NCI-H187 (cell line): ENCODE measurements at regions not wholly inside any gene's neighbourhood (a gene's known extent, or its start where the extent isn't known, plus 50 kb on each side); places are given as distances from the start of the nearest gene placed in this dataset.
"Not testable (repeated sequence)": the region's sequence is repeated elsewhere in the genome, so short reads cannot be mapped to it uniquely, and the experiment has no call there.

Source experiments
- DNase-seq, 2 experiments: peaks; one replicate each; lab custom pipeline; 2025; lab: John Stamatoyannopoulos, UW

DNA sequence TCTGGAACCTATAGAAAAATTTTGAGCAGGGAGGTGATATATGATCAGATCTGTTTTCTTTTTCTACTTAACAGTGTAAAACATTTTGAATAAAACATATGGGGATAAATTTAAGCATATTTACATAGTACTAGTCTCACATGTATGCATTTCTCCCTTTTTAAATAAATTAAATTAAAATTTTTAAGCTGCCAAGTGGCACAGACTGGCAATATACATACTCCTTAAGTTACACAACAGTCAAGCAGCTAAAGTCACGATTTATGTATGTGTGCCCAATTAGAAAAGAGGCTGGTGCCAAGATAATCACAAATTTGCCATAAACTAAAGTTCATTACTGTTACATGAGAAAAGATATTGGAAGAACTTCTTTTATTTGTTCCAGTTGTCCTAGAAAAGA lies 532.0 kb downstream of the RWDD3 start:
- DNase-seq, result no peak

DNA sequence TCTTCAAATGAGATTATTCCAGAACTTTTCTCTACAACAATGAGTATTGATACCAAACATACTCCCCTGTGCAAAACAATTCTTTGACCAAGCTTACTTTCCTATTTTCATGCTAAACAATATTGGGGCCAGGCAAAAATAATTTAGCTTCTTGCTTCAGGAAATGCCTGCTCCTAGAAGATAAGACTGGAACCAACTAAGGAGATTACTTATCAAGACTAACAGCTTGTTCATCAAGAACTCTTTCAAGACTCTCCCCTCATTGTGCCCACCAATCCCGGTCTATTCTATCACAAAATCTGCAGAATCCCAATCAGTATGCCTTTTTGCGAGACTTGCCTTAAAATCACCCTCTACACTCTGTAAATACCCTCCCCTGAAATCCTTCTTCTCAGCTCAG lies 536.6 kb downstream of the RWDD3 start:
- no peak for DNase-seq

DNA sequence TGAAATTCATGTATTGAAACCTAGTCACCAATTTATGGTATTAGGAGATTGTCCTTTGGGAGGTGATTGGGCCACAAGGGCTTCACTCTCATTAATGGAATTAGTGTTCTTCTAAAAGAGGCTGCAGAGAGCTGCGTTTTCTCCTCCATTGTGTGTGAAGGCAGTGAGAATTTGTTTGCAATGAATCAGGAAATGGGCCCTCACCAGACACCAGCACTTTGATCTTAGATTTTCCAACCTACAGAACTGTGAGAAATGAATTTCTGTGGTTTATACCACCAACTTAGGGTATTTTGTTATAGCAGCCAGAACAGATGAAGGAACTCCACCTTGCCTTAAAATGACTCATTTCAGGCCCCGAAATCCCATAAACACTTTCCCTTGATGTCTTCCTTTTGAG lies 544.2 kb downstream of the RWDD3 start:
- no peak for DNase-seq

DNA sequence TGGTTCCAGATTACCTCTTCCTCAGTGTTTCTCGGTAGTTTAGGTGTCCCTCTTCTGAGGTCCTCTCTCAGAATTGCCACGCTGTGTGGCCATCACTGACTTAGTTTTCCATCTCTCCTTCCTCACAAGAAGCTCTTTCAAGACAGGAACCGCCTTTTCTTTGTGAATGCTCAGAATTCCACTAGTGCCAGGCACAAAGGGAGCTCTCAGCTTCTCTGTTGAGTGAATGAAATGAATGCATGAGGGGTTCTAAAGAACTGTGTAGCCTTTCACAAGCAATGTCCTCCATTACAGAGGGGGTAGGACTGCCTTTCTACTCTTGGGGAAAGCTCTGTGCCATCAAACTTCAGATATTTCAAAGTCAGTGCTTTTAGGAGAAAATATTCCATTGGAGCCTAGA lies 546.8 kb downstream of the RWDD3 start:
- no peak for DNase-seq

DNA sequence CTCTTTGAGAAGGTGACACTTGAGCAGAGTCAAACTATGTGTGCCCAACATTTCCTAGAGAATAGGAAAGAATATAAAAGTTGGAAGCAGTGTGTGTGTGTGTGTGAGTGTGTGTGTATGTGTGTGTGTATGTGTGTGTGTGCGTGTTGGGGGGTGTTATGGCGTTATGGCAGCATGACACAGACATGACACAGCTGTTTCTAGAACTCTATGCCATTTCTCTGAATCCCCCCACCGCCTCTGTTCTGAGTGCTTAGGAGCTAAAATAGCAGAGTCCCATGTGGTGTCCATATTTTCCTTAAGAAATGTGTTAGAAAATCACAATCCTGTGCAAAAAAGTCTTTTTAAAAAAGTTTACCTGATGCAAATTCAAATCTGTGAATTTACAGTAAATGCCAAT lies 556.1 kb downstream of the RWDD3 start:
- DNase-seq, result no peak

DNA sequence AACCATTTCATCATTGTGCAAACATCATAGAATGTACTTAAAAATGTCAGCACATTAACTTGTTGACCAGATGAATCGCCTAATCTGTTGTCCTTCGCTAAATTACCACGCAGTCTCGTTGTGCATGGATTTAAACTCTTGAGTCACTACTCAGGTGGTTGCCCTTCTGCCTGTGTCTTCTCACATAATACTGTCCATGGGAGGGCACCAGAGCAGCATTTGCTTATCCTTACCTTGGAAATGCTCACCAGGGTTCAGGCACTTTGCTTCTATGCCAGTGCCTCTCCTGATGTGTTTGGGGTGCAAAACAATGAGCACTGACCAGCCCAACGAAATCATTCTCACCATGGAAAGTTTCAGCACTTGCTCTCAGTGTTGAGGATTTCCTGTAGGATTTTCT lies 559.9 kb downstream of the RWDD3 start:
- peak; percentile 13 to 20 for DNase-seq

DNA sequence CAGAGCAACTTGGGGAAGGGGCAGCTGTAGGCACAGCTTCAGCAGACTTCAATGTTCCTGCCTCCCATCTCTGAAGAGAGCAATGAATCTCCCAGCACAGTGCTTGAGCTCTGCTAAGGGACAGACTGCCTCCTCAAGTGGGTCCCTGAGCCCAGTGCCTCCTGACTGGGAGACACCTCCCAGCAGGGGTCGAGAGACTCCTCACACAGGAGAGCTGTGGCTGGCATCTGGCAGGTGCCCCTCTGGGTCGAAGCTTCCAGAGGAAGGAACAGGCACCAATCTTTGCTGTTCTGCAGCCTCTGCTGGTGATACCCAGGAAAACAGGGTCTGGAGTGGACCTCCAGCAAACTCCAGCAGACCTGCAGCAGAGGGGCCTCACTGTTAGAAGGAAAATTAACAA lies 563.8 kb downstream of the RWDD3 start:
- not testable (repeated sequence) for DNase-seq

DNA sequence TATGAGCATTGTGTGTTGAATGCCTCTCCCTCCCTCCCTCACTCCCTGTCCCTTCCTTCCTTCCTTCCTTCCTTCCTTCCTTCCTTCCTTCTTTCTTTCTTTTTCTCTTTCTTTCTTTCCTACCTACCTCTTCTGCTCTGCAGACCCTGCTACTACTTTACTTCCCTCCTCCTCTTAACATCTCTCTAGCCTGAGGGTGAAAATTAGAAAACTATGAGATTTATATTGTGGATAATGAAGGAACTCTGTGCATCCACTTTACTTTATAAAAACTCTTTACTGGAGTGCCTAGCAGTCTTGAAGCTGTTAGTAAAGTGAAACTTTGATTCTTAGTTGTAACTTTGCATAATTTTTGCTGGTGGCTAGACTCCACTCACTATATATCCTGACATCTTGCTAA lies 572.2 kb downstream of the RWDD3 start:
- DNase-seq, result no peak

DNA sequence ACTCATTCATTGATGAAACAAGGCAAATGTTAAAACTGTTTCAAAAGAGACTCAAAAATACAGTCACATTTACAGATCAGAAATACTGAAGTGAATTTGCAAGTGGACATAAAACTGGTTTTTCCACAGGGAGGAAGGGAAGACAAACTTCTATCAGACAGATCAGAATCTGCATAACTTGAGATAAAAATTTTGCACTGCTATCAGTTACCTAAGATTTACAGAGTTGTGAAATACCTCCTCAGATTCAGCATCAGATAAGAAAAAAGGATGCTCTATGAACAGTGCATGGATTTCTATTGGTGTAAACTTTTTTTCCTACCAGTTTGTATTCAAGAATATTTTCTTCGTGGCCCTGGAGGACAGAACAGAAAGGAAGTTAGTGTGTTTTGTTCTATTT lies 575.4 kb downstream of the RWDD3 start:
- no peak for DNase-seq

DNA sequence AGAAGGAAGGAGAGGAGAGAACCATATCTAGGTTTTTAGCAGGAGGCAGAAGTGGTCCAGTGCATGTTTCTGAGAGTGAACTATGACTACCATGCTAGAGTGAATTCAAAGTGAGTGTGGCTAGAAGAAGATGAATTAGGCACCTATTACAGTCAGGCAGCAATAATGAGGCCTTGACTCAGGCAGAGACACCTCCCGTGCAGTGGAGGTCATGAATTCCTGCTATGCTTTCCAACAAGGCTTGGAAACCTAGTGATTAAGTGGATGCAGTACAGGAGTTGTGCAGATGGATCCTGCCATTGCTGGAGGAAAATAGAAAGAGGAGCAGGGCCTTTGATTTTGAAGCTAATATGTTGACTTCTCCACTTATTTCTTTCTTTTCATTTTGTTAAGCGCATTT lies 581.5 kb downstream of the RWDD3 start:
- no peak for DNase-seq

DNA sequence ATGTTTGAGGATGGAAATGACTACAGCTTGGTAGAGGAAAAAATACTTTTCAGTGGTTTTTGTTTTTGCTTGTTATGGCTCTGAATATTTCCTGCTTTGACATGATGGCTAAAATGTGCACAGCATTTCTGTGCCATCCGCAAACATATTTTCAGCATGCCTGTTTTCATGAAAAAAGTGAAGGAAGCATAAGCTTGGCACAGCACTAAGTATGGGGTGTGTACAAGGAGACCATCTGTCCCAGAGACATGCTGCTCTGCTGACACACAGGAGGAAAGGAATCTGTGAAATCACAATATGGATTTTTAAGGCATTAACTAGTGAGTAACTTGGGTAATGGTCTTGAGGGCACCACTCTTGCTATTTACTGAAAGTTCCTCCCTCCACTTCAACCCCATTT lies 595.5 kb downstream of the RWDD3 start:
- DNase-seq, result no peak

DNA sequence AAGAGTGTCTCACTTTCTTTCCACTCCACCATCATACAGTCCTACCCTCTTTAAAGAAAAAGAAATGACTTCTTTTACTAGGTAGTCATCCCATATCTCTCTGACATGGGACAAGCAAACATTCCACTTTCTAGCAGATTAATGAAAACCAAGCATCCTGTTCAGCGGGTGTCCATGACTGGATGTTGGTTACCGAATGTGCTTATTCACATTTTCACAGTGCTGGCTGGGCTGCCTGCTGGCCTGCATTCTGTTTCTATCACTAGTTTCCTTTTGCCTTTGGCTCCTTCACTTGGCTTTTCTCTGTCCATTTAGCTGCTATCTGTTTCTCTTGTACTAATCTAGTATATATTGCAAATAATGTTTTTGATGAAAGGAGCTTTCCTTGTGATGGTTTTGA lies 598.4 kb downstream of the RWDD3 start:
- DNase-seq, result no peak

DNA sequence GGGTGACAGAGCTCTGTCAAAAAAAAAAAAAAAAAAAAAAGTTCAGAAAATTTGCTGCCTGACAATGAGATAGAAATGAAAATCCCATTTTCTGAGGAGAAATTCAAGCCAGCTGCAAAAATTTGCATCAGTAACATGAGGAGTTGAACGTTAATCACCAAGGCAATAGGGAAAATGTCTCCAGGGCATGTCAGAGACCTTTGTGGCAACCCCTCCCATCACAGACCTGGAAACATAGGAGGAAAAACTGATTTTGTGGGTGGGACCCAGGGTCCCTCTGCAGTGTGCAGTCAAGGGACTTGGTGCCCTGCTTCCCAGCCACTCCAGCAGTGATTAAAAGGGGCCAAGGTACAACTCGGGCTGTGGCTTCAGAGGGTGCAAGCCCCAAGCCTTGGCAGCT lies 615.4 kb downstream of the RWDD3 start:
- DNase-seq, result no peak

DNA sequence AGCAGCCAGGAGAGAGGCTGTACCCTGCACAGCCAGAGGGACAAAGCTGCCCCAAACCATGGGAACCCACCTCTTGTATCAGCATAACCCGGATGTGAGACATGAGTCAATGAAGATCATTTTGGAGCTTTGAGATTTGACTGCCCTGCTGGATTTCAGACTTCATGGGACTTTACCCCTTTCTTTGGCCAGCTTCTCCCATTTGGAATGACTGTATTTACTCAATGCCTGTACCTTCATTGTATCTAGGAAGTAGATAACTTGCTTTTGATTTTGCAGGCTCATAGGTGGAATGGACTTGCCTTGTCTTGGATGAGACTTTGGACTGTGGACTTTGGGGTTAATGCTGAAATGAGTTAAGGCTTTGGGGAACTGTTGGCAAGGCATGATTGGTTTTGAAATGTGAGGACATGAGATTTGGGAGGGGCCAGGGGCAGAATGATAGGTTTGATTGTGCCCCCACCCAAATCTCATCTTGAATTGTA lies 616.2 kb downstream of the RWDD3 start:
- DNase-seq, result no peak

DNA sequence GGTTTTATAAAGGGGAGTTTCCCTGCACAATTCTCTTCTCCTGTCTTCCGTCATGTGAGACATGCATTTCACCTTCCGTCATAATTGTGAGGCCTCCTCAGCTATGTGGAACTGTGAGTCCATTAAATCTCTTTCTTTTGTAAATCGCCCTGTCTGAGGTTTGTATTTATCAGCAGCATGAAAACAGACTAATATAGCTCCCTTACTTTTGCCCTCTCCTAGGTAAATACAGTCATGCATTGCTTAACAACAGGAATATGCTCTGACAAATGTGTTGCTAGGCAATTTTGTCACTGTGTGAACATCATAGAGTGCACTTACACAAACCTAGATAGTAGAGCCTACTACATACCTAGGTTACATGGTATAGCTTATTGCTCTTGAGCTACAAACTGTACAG lies 616.8 kb downstream of the RWDD3 start:
- DNase-seq, result no peak

DNA sequence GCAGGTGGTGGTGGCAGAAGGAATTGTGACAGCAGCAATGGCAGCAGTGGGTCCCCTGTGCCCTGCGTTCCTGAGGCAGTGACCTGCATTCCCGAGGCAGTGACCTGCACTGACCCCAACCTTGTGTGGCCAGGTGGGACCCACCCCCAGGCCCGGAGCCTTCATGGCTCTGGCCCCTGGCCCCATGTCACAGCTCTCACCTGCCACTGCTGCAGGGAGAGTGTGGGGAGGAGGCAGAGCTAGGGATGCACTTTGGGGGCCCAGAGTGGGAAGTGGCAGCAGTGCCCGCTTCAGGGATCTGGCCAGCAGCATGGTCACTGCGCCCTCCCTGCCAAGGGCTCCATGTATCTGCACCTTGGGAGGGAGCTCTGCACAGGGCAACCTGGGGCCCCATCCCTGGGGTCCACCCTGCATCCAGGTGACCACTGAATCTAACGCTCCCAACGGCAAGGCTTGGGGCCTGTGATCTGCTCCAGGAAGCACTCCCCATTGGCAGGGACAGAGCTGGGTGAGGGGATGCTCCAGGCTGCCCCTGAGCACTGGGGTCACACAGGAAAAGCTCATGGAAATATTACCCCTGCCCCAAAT lies 618.6 kb downstream of the RWDD3 start:
- no peak for DNase-seq

DNA sequence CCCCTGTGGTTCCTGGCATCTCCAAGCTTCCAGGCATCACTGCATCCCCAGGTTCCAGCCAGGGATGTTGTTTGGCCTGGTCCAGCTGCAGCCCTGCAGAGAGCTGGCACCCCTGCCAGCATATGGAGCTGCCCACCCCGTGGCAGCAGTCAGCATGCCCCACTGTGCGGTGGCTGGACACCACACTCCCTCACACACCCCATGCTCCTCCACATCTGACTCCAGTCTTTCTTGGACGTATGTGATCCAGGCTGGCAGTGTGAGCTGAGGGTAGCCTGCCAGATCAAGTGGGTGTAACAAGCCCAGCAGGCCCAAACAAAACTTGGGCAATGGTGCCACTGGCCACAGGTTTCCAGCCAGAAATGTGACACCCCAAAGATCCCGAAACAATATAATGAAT lies 620.4 kb downstream of the RWDD3 start:
- no peak for DNase-seq

DNA sequence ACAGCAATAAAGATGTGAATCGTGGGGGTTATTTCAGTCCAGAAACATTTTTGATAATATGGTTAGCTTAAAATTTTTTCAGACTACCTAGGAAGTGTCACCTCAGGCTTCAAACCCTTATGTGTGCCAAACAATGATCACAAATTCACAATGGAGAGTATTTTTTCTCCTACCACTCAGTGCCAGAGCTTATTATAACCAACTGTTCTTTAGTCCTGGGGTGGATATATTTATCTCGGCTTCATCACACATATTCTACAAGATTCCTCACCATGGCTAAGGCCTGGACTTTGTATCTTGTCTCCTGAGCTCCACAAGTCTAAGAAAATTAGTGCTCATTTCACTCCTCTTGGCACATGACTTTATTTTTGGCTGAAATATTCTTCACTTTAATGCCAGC lies 629.1 kb downstream of the RWDD3 start:
- no peak for DNase-seq

DNA sequence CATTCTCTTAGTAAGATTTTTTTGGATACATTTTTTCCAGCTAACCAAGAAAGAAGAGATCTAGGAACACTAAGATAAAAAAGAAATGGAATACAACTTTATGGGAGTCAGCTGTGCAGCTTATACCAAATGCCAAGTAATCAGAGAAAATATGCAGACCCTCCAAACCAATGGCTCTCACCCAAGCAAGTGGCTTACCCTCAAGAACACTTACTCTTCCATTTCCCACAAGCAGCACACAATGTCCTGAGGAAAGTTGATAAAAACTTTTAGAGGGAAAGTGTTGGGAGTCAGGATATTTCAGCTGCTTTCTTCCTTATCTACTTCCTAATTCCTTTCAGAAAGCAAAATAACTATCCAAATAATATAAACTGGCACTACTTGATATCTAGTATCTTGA lies 631.8 kb downstream of the RWDD3 start:
- DNase-seq, result no peak

DNA sequence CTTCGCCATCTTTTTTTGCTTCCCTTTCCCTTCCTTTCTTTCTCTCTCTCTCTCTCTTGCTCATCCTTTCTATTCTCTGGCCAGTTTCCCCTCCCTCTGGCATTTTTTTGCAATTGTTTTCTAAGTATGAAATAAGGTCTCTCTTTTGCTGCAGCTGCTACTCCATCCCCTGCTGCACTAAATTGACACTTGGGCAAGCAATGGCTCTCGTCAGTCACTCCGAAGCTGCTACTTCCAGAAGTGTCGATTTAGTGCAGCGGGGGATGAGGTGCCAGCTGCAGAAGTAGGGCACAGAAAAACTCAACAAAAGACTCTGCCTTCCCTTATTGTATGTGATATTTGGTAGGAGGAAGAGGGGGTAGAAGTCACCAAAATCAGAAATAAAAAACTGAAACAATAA lies 642.3 kb downstream of the RWDD3 start:
- DNase-seq, result no peak

DNA sequence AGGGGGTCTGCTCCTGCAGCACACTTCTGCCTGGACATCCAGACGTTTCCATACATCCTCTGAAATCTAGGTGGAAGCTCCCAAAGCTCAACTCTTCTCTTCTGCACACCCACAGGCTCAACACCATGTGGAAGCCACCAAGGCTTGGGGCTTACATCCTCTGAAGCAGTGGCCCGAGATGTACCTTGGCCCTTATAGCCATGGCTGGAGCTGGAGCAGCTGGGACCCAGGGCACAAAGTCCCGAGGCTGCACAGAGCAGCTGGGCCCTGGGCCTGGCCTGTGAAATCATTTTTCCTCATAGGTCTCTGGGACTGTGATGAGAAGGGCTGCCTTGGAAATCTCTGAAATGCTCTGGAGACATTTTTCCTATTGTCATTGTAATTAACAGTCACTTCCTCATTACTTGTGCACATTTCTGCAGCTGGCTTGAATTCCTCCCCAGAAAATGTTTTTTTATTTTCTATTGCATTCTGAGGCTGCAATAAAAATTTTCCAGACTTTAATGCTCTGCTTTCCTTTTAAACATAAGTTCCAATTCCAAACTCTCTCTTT lies 645.6 kb downstream of the RWDD3 start:
- DNase-seq, result no peak

DNA sequence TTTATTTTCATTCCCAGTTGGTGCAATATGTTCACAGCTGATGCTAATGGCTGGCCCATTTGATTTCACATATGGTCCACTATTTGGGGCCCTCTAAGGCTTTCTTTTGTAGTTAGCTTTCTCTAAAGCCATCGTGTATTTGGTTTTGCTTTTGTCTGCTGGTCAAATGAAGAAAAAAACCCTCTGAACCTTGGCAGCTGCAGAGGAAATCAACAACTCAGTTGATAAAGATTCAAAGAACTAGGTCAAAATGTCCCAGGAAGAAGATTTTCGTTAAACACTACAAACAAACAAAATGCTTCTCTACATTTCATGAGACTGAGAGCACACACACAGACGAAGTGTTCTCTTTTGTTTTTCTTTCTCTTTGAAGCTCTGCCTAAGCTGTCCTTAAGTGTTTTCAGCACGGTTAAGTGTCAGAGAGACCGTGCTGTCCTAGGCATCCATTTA lies 655.0 kb downstream of the RWDD3 start:
- DNase-seq, result peak in 1 of 2 experiments; percentile 29

DNA sequence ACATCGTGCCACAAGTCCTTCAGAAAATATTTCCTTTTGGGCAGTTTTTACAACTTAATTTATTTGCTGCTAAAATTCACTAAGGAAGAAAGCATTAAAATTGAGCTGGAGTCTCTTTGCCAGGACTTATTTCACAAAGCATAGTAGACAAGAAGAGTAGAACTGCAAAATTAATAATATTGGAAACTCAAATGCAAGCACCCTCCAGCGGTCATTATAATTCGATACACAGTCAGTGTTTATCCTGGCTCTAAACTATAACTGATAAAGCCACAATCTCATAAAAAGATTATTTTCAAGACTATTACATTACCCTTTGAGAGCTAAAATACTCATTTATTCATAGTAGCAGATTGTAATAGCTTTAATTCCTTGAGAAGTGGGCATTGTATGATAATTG lies 655.4 kb downstream of the RWDD3 start:
- DNase-seq, result no peak

DNA sequence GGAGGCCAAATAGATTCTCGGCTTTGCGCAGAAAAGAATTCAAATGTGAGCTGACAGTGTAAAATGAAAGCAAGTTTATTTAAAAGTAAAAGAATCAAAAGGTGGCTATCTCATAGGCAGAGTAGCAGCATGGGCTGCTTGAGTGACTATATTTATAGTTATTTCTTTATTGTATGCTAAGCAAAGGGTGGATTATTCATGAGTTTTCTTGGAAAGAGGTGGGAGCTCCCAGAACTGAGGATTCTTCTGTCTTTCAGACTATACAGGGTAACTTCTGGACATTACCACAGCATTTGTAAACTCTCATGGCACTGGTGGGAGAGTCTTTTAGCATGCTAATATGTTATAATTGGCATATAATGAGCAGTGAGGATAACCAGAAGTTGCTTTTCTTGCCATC lies 659.9 kb downstream of the RWDD3 start:
- DNase-seq, result no peak
